NAMALWA (cell line): ENCODE measurements at regions not wholly inside any gene's neighbourhood (a gene's known extent, or its start where the extent isn't known, plus 50 kb on each side); places are given as distances from the start of the nearest gene placed in this dataset.

Experiments used
- DNase-seq: peaks from one replicate; pipeline ENCODE4 v3.0.0-alpha.2; 2015; ENCODE audit warnings: low spot score

DNA sequence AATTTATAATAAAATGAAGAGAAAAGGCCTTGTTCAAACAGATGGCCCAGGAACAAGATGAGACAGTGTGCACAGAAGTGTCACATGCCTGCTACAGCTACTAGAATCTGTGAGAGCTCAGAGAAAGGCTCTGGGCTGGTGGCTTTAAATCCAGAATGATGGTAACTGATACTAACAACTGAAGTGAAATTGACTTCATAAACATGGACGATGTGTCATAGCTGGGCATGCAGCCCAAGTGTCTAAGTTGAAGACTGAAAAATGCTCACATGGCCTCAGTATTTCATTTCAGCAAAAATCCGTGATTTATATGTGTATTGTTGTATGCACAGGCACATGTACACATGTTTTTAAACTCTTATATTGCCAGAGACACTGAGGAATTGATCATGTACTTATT is 208.3 kb upstream of the RUNX1 start:
- DNase-seq, result no peak

- no peak for DNase-seq
Measured at GRCh38 chr21:35256468-35256988, 207.4 kb upstream of the RUNX1 start.

- DNase-seq, result no peak
Measured at GRCh38 chr21:35254765-35255138, 205.7 kb upstream of the RUNX1 start.

GRCh38 chr21:35254006-35254764 is 205.1 kb upstream of the RUNX1 start:
- DNase-seq, result no peak

GRCh38 chr21:35252831-35253230 is 203.7 kb upstream of the RUNX1 start:
- no peak for DNase-seq

- DNase-seq, result no peak
Measured at GRCh38 chr21:35249636-35250035, 200.5 kb upstream of the RUNX1 start.

GRCh38 chr21:35245879-35246278 is 196.8 kb upstream of the RUNX1 start:
- no peak for DNase-seq

DNA sequence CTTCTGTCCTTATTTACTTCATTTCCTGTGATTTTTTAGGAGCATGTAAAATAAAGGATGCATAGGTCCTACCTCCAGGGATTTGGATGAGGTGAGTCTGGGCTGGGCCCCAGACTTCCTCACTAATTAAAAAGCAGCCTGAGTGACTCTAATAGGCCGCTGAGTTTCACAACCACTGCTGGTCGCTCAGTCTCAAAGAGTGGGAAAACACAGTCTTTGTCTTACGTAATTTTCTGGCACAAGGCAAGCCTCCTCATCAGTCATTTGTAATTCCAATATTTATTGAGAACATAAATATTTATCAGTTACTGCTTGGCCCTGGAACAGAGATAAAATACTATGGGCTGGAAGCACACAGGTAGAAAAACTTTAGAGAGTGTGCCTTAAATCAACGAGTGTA is 195.4 kb upstream of the RUNX1 start:
- DNase-seq, result no peak

- no peak for DNase-seq
Measured at GRCh38 chr21:35243171-35243570, 194.1 kb upstream of the RUNX1 start.

DNA sequence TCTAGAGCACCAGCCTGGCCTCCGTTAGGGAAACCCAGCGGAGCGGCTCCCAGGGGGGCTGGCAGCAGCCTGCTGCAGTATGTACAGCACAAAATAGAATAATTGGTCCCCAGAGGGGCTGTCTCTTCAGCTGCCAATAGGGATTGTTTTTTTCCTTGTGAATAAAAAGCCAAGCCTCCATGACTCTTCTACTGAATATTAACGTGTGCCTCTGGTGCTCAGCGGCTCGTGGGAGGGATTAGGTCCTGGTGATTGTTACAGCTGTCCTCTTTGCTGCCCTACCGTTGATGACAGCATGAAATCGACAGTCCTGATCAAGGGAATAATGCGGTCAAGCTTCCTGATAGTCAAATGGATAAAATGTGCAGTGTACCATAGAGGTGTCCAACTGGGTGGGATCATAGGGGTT is 190.7 kb upstream of the RUNX1 start:
- DNase-seq, result no peak

- DNase-seq, result no peak
Measured at GRCh38 chr21:35238119-35238518, 189.0 kb upstream of the RUNX1 start.

- DNase-seq, result no peak
Measured at GRCh38 chr21:35237287-35237686, 188.2 kb upstream of the RUNX1 start.

DNA sequence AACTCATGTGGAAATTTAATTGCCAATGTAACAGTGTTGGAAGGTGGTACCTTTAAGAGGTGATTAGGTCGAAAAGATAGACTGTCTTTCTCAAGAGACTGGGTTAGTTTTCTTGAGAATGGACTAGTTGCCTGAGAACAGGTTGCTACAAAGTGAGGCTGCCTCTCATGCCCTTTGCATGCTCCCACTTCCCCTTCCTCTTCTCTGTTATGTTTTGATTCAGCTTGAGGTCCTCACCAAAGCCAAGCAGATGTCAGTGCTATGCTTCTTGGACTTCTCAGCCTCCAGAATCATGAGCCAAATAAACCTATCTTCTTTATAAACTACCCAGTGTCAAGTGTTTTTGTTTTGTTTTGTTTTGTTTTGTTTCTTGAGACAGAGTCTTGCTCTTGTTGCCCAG is 187.0 kb upstream of the RUNX1 start:
- peak; percentile 79 for DNase-seq

- DNase-seq, result peak; percentile 79
Measured at GRCh38 chr21:35234725-35235124, 185.6 kb upstream of the RUNX1 start.

DNA sequence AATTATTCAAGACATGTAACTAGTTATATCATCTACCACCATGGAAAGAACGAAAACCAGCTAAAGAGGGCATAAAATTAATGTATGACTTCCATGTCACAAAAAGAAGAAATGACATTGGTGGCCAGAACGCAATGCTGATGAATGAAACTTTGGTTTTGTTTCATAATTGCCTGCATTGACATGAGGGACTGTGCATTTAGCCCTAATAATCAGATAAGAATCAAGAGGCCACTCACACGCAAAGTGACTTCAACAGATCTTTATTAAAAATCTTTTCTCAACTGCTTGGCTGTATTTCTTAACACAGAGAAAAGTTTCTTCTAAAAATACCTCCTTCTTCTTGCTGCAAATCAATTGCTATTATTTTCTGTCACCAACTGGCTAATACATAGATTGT is 184.7 kb upstream of the RUNX1 start:
- no peak for DNase-seq

DNA sequence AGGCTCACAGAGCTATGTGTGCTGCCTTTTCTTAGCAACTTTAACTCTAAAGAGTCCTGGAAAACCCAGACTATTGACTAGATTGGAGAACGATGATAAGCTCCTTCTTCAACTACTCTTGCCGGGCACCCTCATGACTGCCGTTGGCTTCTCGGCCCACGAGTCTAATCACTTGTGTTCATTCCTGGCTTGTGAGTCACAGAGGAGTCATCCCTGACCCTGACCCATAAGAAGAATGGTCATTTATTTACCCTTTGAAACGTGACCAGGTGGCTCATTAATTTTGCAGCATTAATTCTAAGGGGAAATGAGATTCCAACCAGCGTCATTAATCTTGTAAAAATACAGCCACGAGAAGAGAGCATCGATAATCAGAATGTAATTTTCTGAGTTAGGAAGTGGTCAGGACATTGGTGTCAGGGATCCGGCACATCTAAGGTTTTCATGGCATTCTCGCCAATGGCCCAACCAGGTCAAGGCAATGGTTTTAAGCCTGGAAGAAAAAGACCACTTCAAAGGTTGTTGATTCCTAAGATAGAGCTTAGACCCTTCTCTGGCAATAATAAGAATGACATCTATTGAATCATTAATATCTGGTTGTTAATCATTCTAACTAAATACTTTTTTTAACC is 183.6 kb upstream of the RUNX1 start:
- DNase-seq, result no peak

- peak; percentile 68 for DNase-seq
Measured at GRCh38 chr21:35231090-35231489, 182.0 kb upstream of the RUNX1 start.

DNA sequence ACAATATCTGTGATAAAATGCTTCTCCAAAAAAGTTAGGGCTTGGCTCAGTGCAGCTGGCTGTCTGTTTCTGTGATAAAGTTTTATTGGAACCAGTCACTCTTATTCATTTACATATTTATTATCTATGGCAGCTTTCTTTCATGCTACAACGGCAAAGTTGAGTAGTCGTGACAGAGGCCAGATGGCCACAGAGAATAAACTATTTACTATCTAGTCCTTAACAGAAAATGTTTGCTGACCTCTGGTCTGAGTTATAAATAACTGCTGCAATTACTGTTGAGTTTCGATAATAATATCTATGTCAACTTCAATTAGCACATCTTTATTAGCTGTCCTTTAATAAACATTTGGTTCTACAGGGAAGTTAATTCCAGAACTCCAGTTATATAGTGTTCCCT is 180.2 kb upstream of the RUNX1 start:
- peak; percentile 66 for DNase-seq

GRCh38 chr21:35227786-35228185 is 178.7 kb upstream of the RUNX1 start:
- DNase-seq, result peak; percentile 96

DNA sequence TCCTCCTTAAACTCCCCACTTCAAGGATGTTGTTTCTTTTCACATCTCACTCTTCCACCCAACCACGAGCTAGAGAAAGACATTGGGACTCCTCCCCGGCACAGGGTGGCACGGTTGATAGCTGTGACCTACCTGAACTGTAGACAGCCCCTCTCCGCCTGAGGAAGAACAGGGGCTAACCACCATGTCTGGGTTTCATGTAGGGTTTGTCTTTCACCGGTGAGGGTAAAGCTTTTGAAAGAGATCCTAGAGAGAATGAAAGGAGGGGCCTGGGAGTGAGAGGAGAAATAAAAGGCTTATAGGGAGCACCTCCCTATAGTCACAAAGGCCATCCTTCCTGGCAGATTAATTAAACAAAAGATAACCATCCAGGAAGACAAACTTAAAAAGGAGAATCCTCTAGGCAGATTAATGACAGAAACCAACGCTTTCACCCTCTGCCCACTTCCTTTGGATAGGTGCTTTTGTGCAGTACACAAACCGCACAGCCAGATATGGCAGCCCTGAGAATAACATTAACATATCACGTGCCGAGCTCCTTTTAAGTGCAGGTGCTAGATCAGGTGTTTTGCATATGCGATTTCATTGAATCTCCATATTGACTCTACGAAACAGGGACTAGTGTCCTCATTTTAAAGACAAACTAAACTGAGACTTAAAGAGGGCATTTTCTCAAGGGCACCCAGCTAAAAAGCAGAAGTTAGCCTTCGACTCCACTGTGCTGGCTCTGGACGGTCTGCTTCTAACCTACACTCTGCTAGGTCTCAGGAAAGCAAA is 178.1 kb upstream of the RUNX1 start:
- peak; percentile 99 for DNase-seq

- no peak for DNase-seq
Measured at GRCh38 chr21:35226328-35226727, 177.2 kb upstream of the RUNX1 start.

- peak; percentile 24 for DNase-seq
Measured at GRCh38 chr21:35225573-35225972, 176.5 kb upstream of the RUNX1 start.
